SK-N-MC (cell line): ENCODE measurements at regions not wholly inside any gene's neighbourhood (a gene's known extent, or its start where the extent isn't known, plus 50 kb on each side); places are given as distances from the start of the nearest gene placed in this dataset.

Source experiments
- EZH2 ChIP-seq: fragments of 200-600 bp; sonication (generic); IDR thresholded peaks from one replicate; pipeline ENCODE4 v1.6.1; 2017; ENCODE audit warnings: antibody characterized with exemption
- FOXP2 ChIP-seq: optimal IDR thresholded peaks from 2 replicates; pipeline ENCODE3; 2011; ENCODE audit warnings: mild to moderate bottlenecking, moderate library complexity; ENCODE audit not compliant: insufficient read depth; ENCODE audit errors: extremely low read length, control extremely low read depth
- POLR2AphosphoS5 ChIP-seq: IDR thresholded peaks from 2 replicates; pipeline ENCODE4 v1.6.1; 2012; ENCODE audit warnings: mild to moderate bottlenecking, low read depth, low read length, borderline replicate concordance

- TF ChIP-seq POLR2AphosphoS5 (no peak), EZH2 (no peak), FOXP2 (no peak)
Measured at GRCh38 chr7:24472093-24472492, 101.2 kb upstream of the PALS2 start.
